Activated CD8-positive, alpha-beta memory T cell treated with anti-CD3 and anti-CD28 coated beads, Interleukin-2, amount 10 ng/mL, durations not matched to agents 7 days and 5 days (primary cell): ENCODE measurements at regions not wholly inside any gene's neighbourhood (a gene's known extent, or its start where the extent isn't known, plus 50 kb on each side); places are given as distances from the start of the nearest gene placed in this dataset.

Source experiments
- ATAC-seq: fragments of 150-1000 bp; cut with Tn5 transposase; one replicate; pipeline ENCODE4 v1.10.0; 2021; ENCODE audit warnings: moderate library complexity
- CTCF ChIA-PET: fragments of 350-600 bp; sonication (Branson Sonifier 250); formaldehyde crosslinking; loops from one replicate; lab custom pipeline; 2021; ENCODE audit warnings: antibody characterized with exemption; lab: Charles Lee
- DNase-seq: peaks from one replicate; pipeline ENCODE4 v3.0.0-alpha.2; 2020
- H3K27ac Mint-ChIP-seq: one replicate; pipeline ENCODE4 v1.8.0; 2021; ENCODE audit warnings: mild to moderate bottlenecking, mixed read lengths
- H3K27me3 Mint-ChIP-seq: one replicate; pipeline ENCODE4 v1.8.0; 2021; ENCODE audit warnings: mixed read lengths
- H3K36me3 Mint-ChIP-seq: one replicate; pipeline ENCODE4 v1.8.0; 2021; ENCODE audit warnings: mild to moderate bottlenecking, mixed read lengths
- H3K4me1 Mint-ChIP-seq: one replicate; pipeline ENCODE4 v1.8.0; 2021; ENCODE audit warnings: mixed read lengths
- H3K4me3 Mint-ChIP-seq: one replicate; pipeline ENCODE4 v1.8.0; 2021; ENCODE audit warnings: mild to moderate bottlenecking, moderate library complexity, mixed read lengths
- H3K9me3 Mint-ChIP-seq: one replicate; pipeline ENCODE4 v1.8.0; 2022; ENCODE audit warnings: low read depth, mixed read lengths

DNA sequence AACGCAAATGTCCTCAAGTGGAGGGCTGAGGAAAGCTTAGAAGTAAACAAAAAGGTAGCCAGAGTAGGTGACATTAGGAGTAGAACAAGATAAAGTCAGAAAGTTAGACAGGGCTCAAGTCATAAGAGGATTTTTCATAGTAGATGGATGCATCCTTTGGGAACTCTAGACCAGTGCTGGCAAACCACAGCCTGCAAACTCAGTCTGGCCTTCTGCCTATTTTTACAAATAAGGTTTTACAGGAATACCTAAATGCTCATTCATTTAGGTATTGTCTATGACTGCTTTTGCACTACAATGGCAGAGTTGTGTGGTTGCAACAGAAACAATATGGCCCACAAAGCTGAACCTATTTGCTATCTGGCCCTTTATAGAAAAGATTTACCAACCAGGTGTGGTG, 116.0 kb upstream of the HMHB1 start:
- CTCF ChIA-PET, result interaction anchor here (0.7 kb wide), 1 partner anchor 130 kb away, joined by 3 read pairs; no protein-coding TSS in a partner anchor
- DNase-seq, result no peak
- Mint-ChIP-seq H3K27me3 (no peaks in the 10 kb centered on the region), H3K4me3 (no peak overlapping the region), H3K9me3 (peaks cover 6% of the 10 kb centered on the region), H3K27ac (no peak overlapping the region), H3K4me1 (peaks cover 53% of the 10 kb centered on the region), H3K36me3 (peaks cover 17% of the 10 kb centered on the region)
- no peak for ATAC-seq

- H3K9me3 Mint-ChIP-seq, result peaks cover 10% of the 10 kb centered on the region
- H3K4me3 Mint-ChIP-seq, result no peak overlapping the region
- peaks cover 53% of the 10 kb centered on the region for H3K4me1 Mint-ChIP-seq
- CTCF ChIA-PET, result interaction anchor here (0.7 kb wide), 1 partner anchor 131 kb away, joined by 3 read pairs; no protein-coding TSS in a partner anchor
- H3K27me3 Mint-ChIP-seq, result no peaks in the 10 kb centered on the region
- ATAC-seq (no peak), DNase-seq (no peak)
- H3K36me3 Mint-ChIP-seq, result peaks cover 21% of the 10 kb centered on the region
- no peak overlapping the region for H3K27ac Mint-ChIP-seq
Measured at GRCh38 chr5:143695244-143695864, 116.6 kb upstream of the HMHB1 start.

GRCh38 chr5:143694357-143694756, 117.6 kb upstream of the HMHB1 start:
- Mint-ChIP-seq H3K9me3 (peaks cover 17% of the 10 kb centered on the region), H3K36me3 (peaks cover 30% of the 10 kb centered on the region), H3K27ac (peak overlapping the region; percentile 68), H3K4me1 (peaks cover 48% of the 10 kb centered on the region), H3K4me3 (no peak overlapping the region), H3K27me3 (no peaks in the 10 kb centered on the region)
- ATAC-seq (peak; percentile 23), DNase-seq (peak; percentile 43)
- CTCF ChIA-PET, result interaction anchor here (0.7 to 1.3 kb wide), 4 partner anchors 12 to 290 kb away, joined by 3 to 4 read pairs (median 3); no protein-coding TSS in a partner anchor

- H3K9me3 Mint-ChIP-seq, result peaks cover 17% of the 10 kb centered on the region
- H3K4me3 Mint-ChIP-seq, result no peak overlapping the region
- H3K36me3 Mint-ChIP-seq, result peaks cover 32% of the 10 kb centered on the region
- H3K27me3 Mint-ChIP-seq, result no peaks in the 10 kb centered on the region
- DNase-seq (peak; percentile 55), ATAC-seq (peak; percentile 93)
- peaks cover 42% of the 10 kb centered on the region for H3K4me1 Mint-ChIP-seq
- CTCF ChIA-PET, result interaction anchor here (0.6 to 1.3 kb wide), 8 partner anchors 9 to 403 kb away, joined by 3 to 4 read pairs (median 3); no protein-coding TSS in a partner anchor
- H3K27ac Mint-ChIP-seq, result peak overlapping the region; percentile 68
Measured at GRCh38 chr5:143693651-143694252, 118.2 kb upstream of the HMHB1 start.

DNA sequence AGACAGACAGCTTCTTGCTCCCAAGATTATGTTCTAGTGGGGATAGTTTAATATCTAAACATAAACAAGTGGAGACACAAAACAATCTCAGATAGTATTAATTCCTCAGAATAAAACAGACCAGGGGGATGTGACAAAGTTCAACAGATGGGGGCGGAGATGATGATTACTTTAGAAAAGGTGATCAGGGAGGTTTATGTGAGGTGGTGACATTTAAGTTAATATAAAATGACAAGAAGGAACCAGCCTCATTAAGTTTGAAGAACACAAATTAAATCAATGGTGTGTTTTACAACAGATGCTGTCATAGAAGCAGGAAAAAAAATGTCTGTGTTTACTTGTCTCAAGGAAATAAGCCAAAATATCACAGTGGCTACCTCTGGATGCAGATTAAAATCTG, 119.6 kb upstream of the HMHB1 start:
- DNase-seq (no peak), ATAC-seq (no peak)
- CTCF ChIA-PET, result no interaction called here
- Mint-ChIP-seq H3K27ac (no peak overlapping the region), H3K4me3 (no peak overlapping the region), H3K36me3 (peaks cover 32% of the 10 kb centered on the region), H3K27me3 (no peaks in the 10 kb centered on the region), H3K4me1 (peaks cover 31% of the 10 kb centered on the region), H3K9me3 (peaks cover 17% of the 10 kb centered on the region)

GRCh38 chr5:143691945-143692290, 120.0 kb upstream of the HMHB1 start:
- DNase-seq (no peak), ATAC-seq (no peak)
- peaks cover 31% of the 10 kb centered on the region for H3K4me1 Mint-ChIP-seq
- H3K9me3 Mint-ChIP-seq, result peaks cover 17% of the 10 kb centered on the region
- H3K4me3 Mint-ChIP-seq, result no peak overlapping the region
- H3K27me3 Mint-ChIP-seq, result no peaks in the 10 kb centered on the region
- CTCF ChIA-PET, result no interaction called here
- H3K36me3 Mint-ChIP-seq, result peaks cover 30% of the 10 kb centered on the region
- no peak overlapping the region for H3K27ac Mint-ChIP-seq

- H3K9me3 Mint-ChIP-seq, result peaks cover 17% of the 10 kb centered on the region
Measured at GRCh38 chr5:143691287-143691944, 120.5 kb upstream of the HMHB1 start.

DNA sequence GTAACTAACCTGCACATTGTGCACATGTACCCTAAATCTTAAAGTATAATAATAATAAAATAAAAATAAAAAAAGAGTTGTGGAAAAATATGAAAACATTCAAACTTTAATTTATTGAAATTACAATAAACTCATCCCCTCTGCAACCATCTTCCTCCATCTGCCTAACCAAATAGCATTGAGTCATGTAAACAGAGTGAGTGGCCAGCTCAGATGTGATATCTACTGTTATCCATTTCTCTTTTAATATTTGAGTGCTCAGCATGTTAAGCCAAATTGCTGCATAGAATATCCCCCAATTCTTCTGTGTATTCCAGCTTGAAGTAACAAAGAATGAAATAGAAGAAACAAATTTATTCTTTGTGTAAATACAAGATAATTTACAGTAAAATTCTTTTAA, 124.4 kb upstream of the HMHB1 start:
- H3K9me3 Mint-ChIP-seq, result peaks cover 11% of the 10 kb centered on the region
- peaks cover 3% of the 10 kb centered on the region for H3K4me1 Mint-ChIP-seq
- H3K4me3 Mint-ChIP-seq, result no peak overlapping the region
- H3K27me3 Mint-ChIP-seq, result no peaks in the 10 kb centered on the region
- CTCF ChIA-PET, result no interaction called here
- H3K27ac Mint-ChIP-seq, result no peak overlapping the region
- no peak for DNase-seq
- peaks cover 19% of the 10 kb centered on the region for H3K36me3 Mint-ChIP-seq
- ATAC-seq, result no peak

More at GRCh38 chr5:143691287-143691944, 120.5 kb upstream of the HMHB1 start:
- no peaks in the 10 kb centered on the region for H3K27me3 Mint-ChIP-seq
- no peak overlapping the region for H3K27ac Mint-ChIP-seq
- CTCF ChIA-PET, result no interaction called here
- no peak for ATAC-seq
- no peak for DNase-seq
- peaks cover 27% of the 10 kb centered on the region for H3K36me3 Mint-ChIP-seq
- peaks cover 29% of the 10 kb centered on the region for H3K4me1 Mint-ChIP-seq
- no peak overlapping the region for H3K4me3 Mint-ChIP-seq

DNA sequence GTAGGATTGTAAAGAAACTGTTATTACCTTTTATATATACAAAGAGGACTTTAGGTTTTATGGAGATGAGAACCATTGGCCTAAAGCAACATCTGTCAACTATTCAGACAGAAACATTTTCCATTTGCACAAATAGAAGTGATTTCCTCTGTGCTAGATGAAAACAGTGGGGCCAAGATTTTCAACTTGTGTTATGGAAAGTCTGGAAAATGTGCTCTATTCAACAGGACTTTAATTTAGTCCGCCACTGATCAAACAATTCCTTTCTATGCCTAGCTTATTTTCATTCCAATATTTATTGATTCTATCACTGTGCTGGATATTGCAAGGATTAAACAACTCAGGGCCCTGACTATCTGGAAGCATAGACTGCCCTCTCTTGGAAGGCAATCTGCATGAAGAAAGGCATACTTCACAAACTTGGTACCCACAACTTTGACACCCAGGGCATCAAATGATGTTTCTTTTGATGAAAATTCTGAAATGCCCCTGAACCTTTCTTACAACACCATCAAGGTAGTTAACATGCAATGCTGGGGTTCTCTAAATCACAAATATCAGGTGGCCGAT, 126.6 kb upstream of the HMHB1 start:
- Mint-ChIP-seq H3K27ac (no peak overlapping the region), H3K4me1 (no peaks in the 10 kb centered on the region), H3K9me3 (peaks cover 6% of the 10 kb centered on the region), H3K4me3 (no peak overlapping the region), H3K27me3 (no peaks in the 10 kb centered on the region), H3K36me3 (peaks cover 10% of the 10 kb centered on the region)
- CTCF ChIA-PET, result no interaction called here
- DNase-seq (no peak), ATAC-seq (no peak)

GRCh38 chr5:143683459-143683858, 128.5 kb upstream of the HMHB1 start:
- ATAC-seq (no peak), DNase-seq (no peak)
- Mint-ChIP-seq H3K4me1 (peaks cover 11% of the 10 kb centered on the region), H3K9me3 (peaks cover 2% of the 10 kb centered on the region), H3K27me3 (no peaks in the 10 kb centered on the region), H3K36me3 (no peaks in the 10 kb centered on the region), H3K4me3 (no peak overlapping the region), H3K27ac (no peak overlapping the region)
- CTCF ChIA-PET, result no interaction called here

GRCh38 chr5:143682929-143683386, 129.0 kb upstream of the HMHB1 start:
- Mint-ChIP-seq H3K27ac (no peak overlapping the region), H3K4me1 (peaks cover 15% of the 10 kb centered on the region), H3K27me3 (no peaks in the 10 kb centered on the region), H3K9me3 (peaks cover 2% of the 10 kb centered on the region), H3K4me3 (no peak overlapping the region), H3K36me3 (no peaks in the 10 kb centered on the region)
- no peak for DNase-seq
- ATAC-seq, result no peak
- CTCF ChIA-PET, result no interaction called here

DNA sequence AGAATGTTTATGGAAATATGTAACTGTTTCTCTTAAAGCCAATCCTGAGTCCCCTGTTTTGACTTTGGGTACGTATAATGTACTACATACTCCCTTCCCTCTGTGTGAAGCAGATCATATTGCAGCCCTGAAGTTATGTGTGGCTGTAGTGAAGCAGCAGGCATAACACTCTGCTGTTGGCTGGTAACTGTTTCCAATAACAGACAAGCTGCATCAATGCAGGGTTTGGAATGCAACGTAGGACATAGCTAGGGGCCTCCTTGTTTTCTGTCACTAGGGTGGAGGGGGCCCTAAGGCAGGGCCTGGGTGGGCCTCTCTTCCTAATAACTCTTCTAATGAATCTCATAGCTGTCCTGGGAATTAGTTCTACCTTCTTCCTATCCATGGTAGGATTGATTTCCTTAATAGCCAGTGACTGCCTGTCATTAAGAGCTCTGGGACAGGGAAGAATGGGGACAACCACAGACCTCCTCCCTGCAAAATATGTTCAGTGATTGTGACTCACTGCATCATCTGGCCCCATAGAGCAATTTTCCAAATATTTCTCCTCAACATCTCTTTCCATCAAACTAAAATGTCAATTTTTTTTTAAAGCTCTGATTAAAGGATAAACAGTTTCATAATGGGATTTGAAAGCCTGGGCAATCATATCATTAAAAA, 129.6 kb upstream of the HMHB1 start:
- peaks cover 16% of the 10 kb centered on the region for H3K4me1 Mint-ChIP-seq
- no peak overlapping the region for H3K27ac Mint-ChIP-seq
- H3K36me3 Mint-ChIP-seq, result no peaks in the 10 kb centered on the region
- DNase-seq, result no peak
- H3K9me3 Mint-ChIP-seq, result peaks cover 2% of the 10 kb centered on the region
- H3K4me3 Mint-ChIP-seq, result no peak overlapping the region
- H3K27me3 Mint-ChIP-seq, result no peaks in the 10 kb centered on the region
- ATAC-seq, result no peak
- CTCF ChIA-PET, result no interaction called here

GRCh38 chr5:143680672-143681259, 131.2 kb upstream of the HMHB1 start:
- H3K4me3 Mint-ChIP-seq, result no peak overlapping the region
- no peak overlapping the region for H3K27ac Mint-ChIP-seq
- CTCF ChIA-PET, result no interaction called here
- H3K27me3 Mint-ChIP-seq, result no peaks in the 10 kb centered on the region
- no peak for DNase-seq
- no peak for ATAC-seq
- H3K9me3 Mint-ChIP-seq, result peaks cover 2% of the 10 kb centered on the region
- peaks cover 16% of the 10 kb centered on the region for H3K4me1 Mint-ChIP-seq
- no peaks in the 10 kb centered on the region for H3K36me3 Mint-ChIP-seq
